ENCODE measurements at regions not wholly inside any gene's neighbourhood (a gene's known extent, or its start where the extent isn't known, plus 50 kb on each side); places are given as distances from the start of the nearest gene placed in this dataset.
"Not testable (repeated sequence)": the region's sequence is repeated elsewhere in the genome, so short reads cannot be mapped to it uniquely, and the experiment has no call there.

DNA sequence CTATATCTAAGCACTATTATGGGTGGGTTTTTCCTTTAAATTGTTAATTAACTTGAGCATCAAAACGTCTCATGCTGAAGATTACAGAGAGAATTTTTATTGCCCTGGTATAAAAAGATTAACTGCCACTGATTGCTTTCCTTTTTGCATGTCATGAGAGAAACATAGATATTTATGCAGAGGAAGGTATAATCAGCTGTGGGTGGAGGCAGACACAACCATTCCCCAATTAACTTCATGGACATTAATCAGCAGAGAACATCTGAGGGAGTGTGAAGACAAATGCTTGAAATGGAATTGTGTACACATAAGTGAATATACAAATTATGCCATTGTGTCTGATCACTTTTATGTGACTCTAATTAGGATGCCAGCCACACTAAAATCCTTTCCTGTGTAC, 115.2 kb upstream of the CPHXL start:
- no peak for DNase-seq

DNA sequence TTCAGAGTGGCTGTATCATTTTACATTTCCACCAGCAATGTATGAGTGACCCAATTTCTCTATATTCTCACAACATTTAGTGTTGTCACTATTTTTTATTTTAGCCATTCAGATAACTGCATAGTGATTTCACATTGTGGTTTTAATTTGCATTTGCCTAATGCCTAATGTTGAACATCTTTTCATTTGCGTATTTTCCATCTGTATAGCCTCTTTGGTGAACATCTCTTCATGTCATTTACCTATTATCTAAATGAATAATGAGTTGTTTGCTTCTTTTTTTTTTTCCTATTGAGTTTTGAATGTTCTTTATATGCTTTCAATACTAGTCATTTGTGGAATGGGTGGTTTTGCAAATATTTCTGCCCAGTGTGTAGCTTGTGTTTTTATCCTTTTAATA, 120.9 kb upstream of the CPHXL start:
- no peak for DNase-seq

DNA sequence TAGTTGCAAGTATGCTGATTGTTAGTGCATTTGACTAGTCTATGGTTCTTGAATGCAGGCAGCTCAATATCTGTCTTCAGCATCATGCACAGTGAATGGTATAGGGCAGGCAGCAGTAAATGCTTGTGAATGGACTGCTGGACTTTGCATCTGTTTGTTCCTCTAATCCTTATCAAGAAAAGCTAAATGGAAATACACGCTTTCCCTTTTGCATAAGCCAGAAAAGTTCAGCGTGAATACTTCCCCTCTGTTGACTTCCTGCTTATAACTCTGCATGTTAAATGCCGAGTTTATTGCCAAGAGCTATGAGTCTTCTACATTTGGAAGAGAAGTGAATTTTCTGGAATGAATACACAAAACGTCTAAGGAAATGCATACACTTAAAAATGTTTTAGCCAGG, 127.9 kb upstream of the CPHXL start:
- no peak for DNase-seq

DNA sequence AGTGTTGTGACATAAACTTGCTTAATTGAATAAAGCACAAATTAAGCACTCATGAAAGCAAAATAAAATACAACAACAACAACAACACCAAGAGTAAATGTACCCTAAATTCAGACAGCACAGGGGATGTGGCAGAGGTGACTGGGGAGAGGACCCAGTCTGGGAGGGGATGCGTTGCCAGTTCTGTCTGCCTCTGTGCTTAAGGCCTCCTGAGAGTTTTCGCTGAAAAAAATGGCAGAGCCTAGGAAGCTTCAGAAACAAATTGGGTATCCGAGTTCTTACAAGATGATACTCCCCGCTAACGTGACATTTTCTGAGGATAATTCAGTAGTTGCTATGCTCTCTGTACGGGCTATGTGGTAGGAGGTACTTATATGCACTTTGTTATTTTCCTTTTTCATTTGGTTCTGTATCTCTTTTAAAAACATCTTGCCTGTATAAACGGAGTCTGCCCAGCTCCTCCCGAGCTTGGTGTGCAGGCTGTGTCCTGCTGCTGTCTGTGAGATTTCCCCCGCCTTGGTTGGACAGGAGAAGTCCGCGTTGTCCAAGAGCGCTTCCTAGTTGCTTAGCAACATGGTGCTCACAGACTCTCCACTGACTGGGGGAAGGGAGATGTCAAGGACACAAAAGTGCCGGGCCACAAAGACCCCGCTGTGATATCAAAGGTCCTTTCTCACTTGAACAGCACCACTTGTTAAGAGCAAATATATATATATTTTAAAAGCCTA, 134.2 kb upstream of the CPHXL start:
- peak; percentile 63 for DNase-seq

DNA sequence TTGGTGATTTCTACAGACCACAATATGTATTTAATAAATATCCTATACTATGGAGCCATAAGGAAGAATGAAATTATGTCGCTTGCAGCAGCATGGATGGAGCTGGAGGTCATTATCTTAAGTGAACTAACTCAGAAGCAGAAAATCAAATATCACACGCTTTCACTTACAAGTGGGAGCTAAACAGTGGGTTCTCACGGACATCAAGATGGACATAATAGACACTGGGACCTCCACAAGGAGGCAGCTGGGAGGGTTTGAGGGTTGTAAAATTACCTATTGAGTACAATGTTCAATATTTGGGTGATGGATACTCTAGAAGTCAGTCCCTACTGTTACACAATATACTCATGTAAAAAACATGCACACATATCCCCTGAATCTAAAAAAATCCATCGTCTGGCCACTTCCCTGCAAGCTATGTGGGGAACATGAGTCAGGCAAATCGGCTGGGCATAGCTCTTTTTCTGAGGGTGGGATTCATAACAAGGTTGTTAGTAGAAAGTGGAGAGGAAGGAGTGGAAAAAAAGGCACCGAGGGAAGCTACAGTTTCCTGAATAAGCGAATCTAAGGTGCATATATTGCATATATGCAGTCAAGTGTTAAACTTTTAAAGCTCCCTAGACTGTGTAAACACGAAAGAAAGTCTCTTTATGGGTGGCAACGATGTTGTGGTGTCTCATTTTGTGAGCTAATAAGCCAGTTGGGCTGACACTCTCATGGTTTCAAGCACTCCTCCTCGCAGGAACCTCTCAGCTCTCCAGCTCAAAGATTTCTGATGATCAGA, 135.2 kb upstream of the CPHXL start:
- no peak for DNase-seq

DNA sequence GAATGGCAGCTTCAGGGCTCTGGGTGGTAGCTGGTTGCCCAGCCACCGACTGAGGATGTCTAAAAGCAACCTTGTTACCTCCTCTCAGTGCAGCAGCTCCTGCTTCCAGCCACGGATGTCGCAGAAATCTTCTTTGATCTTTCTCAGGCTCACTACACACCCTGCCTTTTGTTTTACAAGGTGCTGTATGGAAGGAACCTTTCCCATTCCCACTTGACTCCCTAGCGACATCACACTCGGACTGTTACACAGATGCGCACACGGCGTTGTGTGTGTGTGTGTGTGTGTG, 135.8 kb upstream of the CPHXL start:
- DNase-seq, result no peak

DNA sequence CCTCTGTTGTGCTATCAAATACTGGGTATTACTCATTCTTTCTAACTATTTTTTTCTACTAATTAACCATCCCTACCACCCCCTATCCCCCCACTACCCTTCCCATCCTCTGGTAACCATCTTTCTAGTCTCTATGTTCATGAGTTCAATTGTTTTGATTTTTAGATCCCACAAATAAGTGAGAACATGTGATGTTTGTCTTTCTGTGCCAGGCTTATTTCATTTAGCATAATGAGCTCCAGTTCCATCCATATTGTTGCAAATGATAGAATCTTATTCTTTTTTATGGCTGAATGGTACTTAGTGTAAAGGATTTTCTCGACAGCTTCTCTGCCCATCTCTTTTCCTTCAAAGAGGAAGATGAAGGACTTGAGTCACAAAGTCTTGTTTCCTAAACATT, 138.0 kb upstream of the CPHXL start:
- no peak for DNase-seq

DNA sequence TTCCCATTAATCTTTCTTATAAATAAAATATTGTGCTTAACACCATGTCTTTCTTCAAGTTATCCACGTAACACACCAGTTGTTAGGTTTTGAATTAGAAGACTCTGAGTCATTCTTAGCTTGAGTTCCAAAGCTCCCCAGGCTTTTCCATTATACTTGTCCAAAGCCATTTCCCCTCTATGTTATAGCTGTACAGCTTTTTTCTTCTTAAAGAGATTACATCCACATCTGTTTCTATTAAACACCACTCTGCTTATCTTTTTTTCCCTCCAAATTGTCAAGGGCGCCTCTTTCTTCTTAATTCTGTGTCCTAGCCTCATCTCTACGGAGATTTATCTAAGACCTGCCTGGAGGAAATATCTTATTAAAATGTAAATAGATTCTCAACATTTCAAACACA, 139.4 kb upstream of the CPHXL start:
- DNase-seq, result no peak

DNA sequence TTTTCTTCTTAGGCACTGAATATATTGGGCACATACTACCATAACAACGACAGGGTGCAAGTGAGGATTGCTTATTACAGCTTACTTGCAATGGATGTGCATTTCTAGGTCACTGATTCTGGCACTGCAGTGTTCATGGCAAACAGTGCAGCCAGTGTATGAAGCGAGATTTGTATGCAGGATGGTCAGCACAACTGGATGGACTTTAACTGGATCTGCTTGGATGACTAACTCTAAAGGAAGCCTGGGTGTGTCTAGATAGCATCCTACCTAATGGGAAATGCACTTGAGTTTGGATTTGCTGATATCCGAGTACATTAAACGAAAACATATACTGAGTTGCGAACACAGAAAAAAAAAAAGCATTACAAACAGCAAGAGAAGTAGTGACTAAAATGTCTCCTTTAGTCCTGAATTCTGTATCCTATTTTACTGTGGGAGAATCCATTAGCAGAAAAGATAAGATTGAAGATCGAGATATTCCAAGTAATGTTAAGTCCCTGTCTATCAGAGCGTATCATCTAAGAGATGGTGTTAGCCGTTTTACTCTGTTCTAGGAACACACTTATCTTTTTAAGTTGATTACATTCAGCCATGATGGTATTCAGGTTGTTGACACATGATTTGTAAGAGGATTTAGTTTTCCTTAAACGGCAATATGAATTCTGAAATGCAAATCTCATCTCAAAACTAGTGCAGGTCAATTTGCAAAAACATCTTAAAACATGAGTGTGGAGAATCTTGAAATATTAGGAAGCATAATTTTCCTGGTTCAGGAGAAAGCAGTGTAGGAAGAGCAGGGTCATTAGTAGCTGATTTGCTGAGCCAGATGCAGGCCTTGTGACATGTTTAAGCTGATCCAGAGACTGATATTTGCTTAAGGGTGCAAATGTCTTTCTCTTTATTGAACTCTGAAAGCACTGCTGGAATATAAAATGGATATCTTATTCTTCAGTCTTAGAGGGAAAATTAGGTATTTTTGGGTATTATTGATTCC, 142.6 kb upstream of the CPHXL start:
- DNase-seq, result no peak

DNA sequence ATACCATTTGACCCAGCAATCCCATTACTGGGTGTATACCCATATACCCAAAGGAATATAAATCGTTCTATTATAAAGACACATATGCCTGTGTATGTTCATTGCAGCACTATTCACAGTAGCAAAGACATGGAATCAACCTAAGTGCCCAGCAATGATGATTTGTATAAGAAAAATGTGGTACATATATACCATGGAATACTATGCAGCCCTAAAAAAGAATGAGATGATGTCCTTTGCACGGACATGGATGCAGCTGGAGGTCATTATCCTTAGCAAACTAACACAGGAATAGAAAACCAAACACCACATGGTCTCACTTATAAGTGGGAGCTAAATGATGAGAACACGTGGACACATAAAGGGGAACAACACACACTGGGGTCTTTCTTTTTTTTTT, 155.0 kb upstream of the CPHXL start:
- not testable (repeated sequence) for DNase-seq

DNA sequence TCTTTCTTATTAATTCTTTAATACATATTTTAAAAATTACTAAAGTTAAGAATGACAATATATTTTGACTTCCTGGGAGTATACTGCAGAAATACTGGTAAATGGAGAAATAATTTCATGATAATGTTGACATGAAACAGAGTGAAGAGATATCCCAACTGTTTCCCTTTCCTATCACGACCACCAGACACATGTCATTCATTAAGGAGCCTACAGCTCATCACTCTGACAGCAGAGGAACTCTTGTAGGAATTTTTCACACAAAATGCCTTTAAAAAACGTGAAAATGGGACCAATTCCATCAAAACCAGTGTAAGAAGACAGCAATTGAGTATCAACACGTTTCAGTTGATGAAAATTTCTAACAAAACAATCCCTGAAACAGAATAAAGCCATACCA, 172.9 kb upstream of the CPHXL start:
- DNase-seq, result no peak

DNA sequence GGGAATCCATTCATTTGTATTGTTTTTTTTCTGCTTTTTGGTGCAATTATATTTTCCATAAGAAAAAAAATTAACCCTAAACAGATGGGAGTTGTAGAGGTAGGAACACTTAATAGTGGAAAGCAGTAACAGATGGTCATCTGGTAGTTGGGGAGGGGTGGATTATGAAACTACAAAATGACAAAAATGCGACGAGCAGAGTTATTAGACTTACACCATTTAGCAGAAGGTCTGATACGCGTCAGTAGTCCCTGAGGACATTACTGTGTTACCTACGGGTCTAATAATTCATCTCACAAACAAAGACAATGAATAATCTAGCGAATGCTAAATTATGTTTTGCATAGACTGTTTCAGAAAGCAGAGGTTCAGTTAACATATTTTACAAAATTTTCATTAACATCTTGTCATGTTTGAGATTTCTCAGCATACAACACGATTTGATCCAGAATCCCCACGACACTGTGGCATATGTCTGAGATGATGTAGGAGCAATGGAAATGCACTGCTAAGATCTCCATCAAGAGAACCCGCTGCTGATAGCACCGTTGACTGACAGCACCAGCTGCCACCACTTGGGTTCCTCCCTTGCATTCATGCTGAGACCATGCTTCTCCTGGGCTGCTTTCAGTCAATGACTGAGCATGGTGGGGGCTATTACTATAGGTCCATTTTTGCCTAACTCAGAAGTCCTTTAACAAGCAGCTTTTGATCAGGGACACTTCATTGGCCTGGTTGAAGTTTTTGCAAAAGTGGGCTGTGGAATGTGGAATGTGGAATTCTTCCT, 182.2 kb upstream of the CPHXL start:
- DNase-seq, result no peak

DNA sequence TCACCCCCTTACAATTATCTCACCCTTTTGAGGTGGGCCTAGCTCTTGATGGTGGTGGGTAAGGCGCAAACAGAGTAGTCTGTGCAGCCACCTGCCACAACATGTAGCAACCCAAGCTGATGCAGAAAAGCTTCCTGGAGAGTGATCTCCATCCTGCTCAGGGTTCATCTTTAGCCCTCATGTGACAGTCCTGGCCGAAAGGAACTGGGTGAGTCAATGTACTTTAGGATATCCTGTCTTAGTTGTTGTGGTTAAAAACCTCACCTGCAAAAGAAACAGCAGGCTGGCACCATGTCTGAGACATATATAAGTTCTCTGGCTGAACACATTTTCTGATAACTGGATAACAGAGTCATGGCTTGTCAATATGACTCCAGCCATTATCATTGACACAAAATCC, 183.5 kb upstream of the CPHXL start:
- DNase-seq, result no peak

DNA sequence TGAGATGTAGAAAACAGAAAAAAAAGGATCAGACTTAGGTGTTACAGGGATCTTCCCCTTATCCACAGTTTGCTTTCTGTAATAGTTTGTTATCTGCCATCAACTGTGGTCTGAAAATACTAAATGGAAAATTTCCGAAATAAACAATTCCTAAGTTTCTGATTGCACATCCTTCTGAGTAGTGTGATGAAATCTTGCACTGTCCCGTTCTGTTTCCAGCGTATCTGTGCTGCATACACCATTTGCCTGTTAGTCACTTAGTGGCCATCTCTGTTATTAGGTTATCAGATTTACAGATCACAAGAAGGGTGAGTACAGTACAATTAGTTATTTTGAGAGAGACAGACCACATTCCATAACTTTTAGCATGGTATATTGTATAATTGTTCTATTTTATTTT, 185.6 kb upstream of the CPHXL start:
- no peak for DNase-seq

DNA sequence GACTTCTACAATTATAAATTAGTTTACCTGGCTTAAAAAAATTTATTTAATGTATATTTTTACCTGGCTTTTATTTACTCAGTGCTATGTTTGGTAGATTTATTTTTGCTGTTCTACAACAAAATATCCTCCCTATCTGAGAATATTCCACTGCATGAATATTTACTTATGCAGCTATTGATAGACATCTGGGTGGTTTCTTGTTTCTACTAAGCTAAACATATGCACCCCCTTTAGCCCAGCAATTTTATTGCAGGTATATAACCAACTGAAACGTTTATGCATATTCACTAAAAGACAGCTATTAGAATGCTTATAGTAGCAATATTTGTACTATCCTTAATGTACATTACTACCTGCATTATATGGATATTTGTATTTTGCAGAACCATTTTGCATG, 187.7 kb upstream of the CPHXL start:
- no peak for DNase-seq

DNA sequence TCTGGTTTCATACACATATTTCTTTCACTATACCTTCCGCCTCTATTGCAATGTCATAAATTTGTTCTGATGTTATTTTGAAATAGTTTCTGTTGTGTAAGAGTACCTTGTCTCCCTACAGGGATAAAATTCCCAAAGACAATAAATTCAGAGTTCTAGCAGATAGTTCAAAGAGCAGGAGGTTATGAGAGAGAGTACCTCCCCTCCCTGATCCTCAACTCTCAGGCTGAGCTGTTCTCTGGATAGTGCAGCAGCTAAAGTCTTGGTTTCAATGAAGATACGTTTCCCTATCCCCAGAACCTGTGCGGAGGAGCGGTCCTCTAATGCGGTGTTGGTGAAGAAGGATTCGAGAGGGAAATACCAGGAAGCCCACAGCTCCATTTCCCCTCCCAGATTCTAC, 190.2 kb upstream of the CPHXL start:
- no peak for DNase-seq

DNA sequence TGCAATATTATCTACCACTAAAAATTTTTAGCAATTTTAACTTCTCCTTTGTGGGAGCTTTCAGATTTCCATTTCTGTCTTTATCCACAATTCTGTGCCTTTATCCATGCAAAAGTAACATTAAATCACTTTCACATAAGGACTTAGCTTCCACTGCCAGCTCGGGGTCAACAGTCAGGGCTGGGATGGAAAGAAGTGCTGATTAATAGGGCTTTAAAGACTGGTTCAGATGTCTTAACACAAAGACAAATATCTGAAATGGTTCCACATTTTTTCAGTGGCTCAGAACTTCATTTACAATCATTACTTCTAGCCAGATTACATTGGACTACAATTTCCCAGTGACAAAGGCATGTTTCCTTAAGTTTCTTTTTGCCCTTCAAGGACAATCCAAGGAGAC, 191.8 kb upstream of the CPHXL start:
- no peak for DNase-seq

DNA sequence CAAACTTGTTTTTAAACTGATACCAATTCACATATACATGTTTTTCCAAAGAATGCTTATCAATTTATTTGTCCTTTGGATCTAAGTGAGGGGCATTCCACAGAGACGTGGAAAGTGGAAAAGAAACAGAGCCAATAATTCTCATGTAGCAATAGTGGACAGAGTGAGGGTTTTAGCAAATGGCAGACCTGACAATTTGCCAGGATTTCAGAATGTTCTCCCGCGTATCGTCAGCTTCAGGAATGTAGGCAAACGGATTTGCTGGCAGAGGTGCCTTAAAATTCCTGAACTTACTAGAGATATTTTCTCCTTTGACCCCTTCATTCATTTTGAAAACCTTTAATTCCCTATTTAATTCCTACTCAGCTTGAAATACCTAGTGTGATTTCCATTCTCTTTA, 193.4 kb upstream of the CPHXL start:
- DNase-seq, result no peak

DNA sequence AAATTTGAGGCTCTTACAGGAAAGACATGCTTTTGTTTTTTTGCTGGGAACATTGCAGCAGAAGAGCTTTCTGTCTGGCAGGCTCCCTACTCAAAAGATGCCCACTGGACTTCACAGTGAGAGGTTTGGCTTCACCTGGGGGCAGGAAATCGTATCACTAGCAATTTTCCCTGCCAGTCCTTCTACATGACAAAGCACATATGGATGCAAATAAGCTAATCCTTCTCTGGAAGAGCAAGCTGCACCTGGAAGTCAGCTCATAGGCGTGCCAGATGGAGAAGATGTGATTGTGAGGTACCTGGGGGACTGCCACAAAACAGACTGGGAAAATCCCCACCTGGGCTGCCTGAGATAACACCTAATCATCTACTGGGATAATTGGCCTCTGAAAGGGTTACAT, 195.0 kb upstream of the CPHXL start:
- DNase-seq, result no peak

DNA sequence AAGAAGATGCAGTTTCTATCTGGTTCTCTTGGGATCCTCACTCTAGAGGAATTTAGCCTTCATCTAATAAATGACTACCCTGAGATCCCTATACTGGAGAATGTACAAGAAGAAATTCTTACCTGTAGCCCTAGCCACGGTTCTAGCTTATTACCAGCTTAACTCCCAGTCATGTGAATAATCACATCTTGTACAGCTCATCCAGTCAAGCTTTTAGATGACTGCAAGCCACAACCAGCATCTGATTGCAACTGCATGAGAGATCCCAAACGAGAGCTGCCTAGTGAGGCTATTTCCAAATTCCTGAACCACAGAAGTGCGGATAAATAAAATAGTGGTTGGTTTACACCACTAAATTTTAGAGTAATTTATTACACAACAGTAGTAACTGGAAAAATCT, 196.0 kb upstream of the CPHXL start:
- DNase-seq, result no peak

DNA sequence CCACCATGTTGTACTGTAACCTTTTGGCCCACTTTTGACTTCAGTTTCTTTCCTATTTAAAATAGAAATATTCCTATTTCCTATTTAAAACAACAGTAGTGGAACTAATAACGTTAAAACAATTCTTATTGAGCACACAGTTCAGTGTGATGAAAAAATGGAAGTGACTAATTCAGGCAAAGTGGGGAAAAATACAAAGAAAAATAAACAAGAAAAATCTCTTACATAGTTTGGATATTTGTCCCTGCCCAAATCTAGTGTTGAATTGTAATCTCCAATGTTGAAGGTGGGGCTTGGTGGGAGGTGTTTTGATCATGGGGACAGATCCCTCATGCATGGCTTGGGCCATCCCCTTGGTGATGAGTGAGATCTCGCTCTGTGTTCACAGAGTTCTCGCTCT, 198.1 kb upstream of the CPHXL start:
- DNase-seq, result no peak

DNA sequence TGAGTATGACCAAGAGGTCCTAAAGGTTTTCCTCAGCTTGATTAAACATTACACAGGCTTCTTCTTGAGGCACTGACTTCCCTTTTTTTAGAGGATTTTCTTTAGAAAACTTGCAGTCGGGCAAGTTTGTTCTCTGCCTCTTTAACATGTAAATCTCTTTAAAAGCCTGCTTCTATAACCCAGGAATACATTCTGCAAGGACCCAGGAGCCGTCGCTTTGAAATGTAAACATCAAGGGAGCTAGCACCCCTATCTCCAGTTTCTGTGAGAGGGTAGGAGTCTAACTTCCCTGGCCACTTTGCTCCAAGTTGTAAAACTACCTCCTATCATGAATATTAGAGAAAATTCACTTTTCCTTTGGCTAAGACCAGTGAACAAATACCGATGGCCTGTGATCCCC, 201.5 kb upstream of the CPHXL start:
- DNase-seq, result no peak

DNA sequence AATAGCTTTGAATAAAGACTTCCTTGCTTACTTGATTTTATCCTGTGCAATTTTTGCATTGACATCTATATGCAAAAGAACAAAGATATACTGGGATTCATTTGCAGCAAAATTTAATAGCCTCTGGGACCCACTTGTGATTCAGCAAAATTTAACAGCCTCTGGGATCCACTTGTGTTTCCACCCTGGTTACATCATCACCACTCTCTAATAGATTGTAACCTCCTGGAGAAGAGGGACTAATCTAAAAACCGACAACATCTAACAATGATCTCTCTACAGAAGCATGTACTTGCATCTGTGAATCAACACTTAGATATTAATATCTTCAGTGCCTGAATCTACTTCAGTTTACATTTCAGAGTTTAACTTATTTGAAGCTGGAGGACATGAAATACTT, 202.0 kb upstream of the CPHXL start:
- DNase-seq, result no peak
